ENCODE measurements at regions not wholly inside any gene's neighbourhood (a gene's known extent, or its start where the extent isn't known, plus 50 kb on each side); places are given as distances from the start of the nearest gene placed in this dataset.

- TF ChIP-seq MAX (IDR thresholded peaks at IDR 0.05; ENCODE audit: low read depth, low read length), result no peak
- TF ChIP-seq, protein P1, sequence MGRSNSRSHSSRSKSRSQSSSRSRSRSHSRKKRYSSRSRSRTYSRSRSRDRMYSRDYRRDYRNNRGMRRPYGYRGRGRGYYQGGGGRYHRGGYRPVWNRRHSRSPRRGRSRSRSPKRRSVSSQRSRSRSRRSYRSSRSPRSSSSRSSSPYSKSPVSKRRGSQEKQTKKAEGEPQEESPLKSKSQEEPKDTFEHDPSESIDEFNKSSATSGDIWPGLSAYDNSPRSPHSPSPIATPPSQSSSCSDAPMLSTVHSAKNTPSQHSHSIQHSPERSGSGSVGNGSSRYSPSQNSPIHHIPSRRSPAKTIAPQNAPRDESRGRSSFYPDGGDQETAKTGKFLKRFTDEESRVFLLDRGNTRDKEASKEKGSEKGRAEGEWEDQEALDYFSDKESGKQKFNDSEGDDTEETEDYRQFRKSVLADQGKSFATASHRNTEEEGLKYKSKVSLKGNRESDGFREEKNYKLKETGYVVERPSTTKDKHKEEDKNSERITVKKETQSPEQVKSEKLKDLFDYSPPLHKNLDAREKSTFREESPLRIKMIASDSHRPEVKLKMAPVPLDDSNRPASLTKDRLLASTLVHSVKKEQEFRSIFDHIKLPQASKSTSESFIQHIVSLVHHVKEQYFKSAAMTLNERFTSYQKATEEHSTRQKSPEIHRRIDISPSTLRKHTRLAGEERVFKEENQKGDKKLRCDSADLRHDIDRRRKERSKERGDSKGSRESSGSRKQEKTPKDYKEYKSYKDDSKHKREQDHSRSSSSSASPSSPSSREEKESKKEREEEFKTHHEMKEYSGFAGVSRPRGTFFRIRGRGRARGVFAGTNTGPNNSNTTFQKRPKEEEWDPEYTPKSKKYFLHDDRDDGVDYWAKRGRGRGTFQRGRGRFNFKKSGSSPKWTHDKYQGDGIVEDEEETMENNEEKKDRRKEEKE (IDR thresholded peaks at IDR 0.05), result no peak
These were observed 114.0 kb upstream of the PDZRN3 start for GRCh38 chr3:73738711-73739110.

All from GM12878 (cell line).